RWPE1 (cell line): ENCODE measurements at regions not wholly inside any gene's neighbourhood (a gene's known extent, or its start where the extent isn't known, plus 50 kb on each side); places are given as distances from the start of the nearest gene placed in this dataset.

Source experiments
- CTCF ChIA-PET: fragments of 350-600 bp; sonication (Branson Sonifier 250); formaldehyde crosslinking; extraction: SDS; loops from one replicate; lab custom pipeline; 2021; lab: Yijun Ruan, JAX
- POLR2A ChIA-PET: fragments of 400-600 bp; formaldehyde crosslinking; extraction: SDS; loops from one replicate; lab custom pipeline; 2020; ENCODE audit warnings: antibody characterized with exemption; ENCODE audit not compliant: low non-redundant PET; lab: Yijun Ruan, JAX
- DNase-seq: peaks from one replicate; pipeline ENCODE4 v3.0.0; 2012; ENCODE audit warnings: low spot score
- H3K27ac ChIP-seq: fragments of 450-650 bp; 2 replicates; pipeline ENCODE4 v1.5.1; 2017
- CTCF ChIP-seq: fragments of 450-650 bp; conservative IDR thresholded peaks from 2 replicates; pipeline ENCODE4 v1.5.1; 2017; ENCODE audit warnings: low read depth, mild to moderate bottlenecking

DNA sequence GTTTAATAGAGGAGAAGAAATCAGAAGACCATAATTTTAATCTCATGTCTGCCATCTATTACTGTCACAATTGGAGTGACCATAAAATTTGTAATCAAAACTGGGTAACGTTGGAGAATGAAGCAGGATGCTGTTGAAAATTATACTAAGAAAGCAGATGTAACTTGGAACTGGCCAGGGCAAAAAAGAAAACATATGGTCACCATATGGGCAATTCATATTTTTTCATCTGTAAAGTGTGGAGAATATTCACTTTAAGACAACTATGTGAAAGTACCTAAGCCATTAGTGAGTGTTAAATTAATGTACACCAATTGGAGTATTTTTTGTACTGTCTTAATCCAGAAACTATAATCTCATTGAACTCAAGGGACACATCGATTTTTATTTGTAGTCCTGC, 1008.0 kb downstream of the GLUD2 start:
- POLR2A ChIA-PET, result no interaction called here
- CTCF ChIA-PET, result no interaction called here
- no peak for DNase-seq

GRCh38 chrX:122055979-122056715, 1008.7 kb downstream of the GLUD2 start:
- POLR2A ChIA-PET, result no interaction called here
- CTCF ChIA-PET, result no interaction called here
- no peak for TF ChIP-seq CTCF
- no peak for DNase-seq
- H3K27ac ChIP-seq, result no peak overlapping the region

More for the DNA sequence above, 1008.0 kb downstream of the GLUD2 start:
- H3K27ac ChIP-seq, result no peak overlapping the region
- TF ChIP-seq CTCF, result no peak

- TF ChIP-seq CTCF, result no peak
- ChIA-PET POLR2A (no interaction called here), CTCF (no interaction called here)
- no peak overlapping the region for H3K27ac ChIP-seq
- no peak for DNase-seq
Measured at GRCh38 chrX:122076241-122076640, 1028.8 kb downstream of the GLUD2 start.

- TF ChIP-seq CTCF, result no peak
- POLR2A ChIA-PET, result no interaction called here
- DNase-seq, result no peak
- no peak overlapping the region for H3K27ac ChIP-seq
- CTCF ChIA-PET, result interaction anchor here (0.7 kb wide), 1 partner anchor 28 kb away, joined by 4 read pairs; no protein-coding TSS in a partner anchor
Measured at GRCh38 chrX:122078079-122078478, 1030.7 kb downstream of the GLUD2 start.

DNA sequence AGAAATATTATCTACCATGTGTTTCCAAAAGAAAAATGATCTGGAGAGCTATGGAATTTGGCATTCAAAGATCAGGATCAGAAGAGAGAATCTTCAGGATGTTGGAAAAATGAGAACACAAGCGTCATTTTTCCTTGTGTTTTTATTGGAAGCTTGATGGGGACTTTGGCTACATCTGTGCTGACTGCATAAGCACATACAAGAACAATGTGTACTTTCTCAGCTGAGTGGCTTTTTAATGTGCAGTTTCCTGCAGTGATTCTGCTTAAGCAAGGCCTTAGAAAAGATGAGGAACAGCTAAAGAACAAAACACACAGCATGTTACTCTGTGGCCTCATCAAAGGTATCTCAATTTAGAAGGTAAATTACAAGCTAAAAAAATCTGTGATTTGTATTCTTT, 1039.9 kb downstream of the GLUD2 start:
- CTCF ChIA-PET, result no interaction called here
- H3K27ac ChIP-seq, result no peak overlapping the region
- TF ChIP-seq CTCF, result no peak
- DNase-seq, result no peak
- POLR2A ChIA-PET, result no interaction called here

DNA sequence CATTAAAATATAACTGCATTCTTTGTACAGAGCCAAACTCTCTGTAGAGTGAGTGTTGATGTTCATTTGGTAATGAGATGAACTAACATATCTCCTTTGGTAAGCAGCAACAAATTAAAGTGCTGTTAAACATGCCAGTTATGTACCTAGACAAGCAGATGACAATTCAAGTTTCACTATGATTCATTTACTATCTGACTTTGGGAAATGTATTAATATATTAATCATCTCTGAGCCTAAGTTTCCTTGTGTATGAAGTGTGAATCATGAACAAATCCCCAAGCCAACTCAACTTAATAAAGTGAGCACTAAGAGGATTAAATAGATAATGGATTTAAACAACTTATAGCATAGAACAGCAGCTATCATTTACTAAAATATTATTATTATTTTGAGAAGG, 1044.2 kb downstream of the GLUD2 start:
- no peak for TF ChIP-seq CTCF
- POLR2A ChIA-PET, result no interaction called here
- no peak for DNase-seq
- CTCF ChIA-PET, result no interaction called here
- H3K27ac ChIP-seq, result no peak overlapping the region
